ENCODE measurements at regions not wholly inside any gene's neighbourhood (a gene's known extent, or its start where the extent isn't known, plus 50 kb on each side); places are given as distances from the start of the nearest gene placed in this dataset.

DNA sequence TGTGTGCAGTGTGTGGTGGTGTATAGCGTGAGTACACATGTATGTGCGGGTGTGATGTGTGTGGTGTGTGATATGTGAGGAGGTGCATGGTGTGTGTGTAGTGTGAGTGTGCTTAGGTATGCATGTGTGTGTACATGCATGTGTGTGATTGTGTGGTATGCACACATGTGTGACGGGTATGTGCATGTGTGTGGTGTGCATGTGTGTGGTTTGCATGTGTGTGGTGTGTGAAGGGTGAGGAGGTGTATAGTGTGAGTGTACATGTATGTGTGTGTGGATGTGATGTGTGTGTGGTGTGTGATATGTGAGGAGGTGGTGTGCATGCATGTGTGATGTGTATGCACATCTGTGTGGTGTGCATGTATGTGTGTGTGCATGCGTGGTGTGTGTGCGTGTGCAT is 105.6 kb downstream of the CMPK2 start:
- TF ChIP-seq, protein P1, sequence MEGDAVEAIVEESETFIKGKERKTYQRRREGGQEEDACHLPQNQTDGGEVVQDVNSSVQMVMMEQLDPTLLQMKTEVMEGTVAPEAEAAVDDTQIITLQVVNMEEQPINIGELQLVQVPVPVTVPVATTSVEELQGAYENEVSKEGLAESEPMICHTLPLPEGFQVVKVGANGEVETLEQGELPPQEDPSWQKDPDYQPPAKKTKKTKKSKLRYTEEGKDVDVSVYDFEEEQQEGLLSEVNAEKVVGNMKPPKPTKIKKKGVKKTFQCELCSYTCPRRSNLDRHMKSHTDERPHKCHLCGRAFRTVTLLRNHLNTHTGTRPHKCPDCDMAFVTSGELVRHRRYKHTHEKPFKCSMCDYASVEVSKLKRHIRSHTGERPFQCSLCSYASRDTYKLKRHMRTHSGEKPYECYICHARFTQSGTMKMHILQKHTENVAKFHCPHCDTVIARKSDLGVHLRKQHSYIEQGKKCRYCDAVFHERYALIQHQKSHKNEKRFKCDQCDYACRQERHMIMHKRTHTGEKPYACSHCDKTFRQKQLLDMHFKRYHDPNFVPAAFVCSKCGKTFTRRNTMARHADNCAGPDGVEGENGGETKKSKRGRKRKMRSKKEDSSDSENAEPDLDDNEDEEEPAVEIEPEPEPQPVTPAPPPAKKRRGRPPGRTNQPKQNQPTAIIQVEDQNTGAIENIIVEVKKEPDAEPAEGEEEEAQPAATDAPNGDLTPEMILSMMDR (IDR thresholded peaks at IDR 0.05): no peak
- Histone ChIP-seq H3K4me3 (no peak overlapping the region), H3K36me3 (no peaks in the 10 kb centered on the region), H3K9me3 (no peaks in the 10 kb centered on the region), H3K4me1 (no peaks in the 10 kb centered on the region), H3K27me3 (no peaks in the 10 kb centered on the region), H3K27ac (no peak overlapping the region), H3K9ac (ENCODE audit: low read depth in 2 of 2, low read length in 2 of 2) (no peak overlapping the region)
- DNase-seq: no peak
- intact Hi-C loops (cut with DNase I): no loop called here

GRCh38 chr2:6764968-6765723 is 100.6 kb downstream of the CMPK2 start:
- Histone ChIP-seq H3K9ac (ENCODE audit: low read depth in 2 of 2, low read length in 2 of 2) (no peak overlapping the region), H3K36me3 (no peaks in the 10 kb centered on the region), H3K4me1 (no peaks in the 10 kb centered on the region), H3K27ac (no peak overlapping the region), H3K4me3 (no peak overlapping the region), H3K9me3 (no peaks in the 10 kb centered on the region), H3K27me3 (no peaks in the 10 kb centered on the region)
- no peak for DNase-seq
- intact Hi-C loops (cut with DNase I): no loop called here
- TF ChIP-seq, protein P1 (IDR thresholded peaks at IDR 0.05): no peak

GRCh38 chr2:6769346-6769745 is 96.4 kb downstream of the CMPK2 start:
- Histone ChIP-seq H3K36me3 (no peaks in the 10 kb centered on the region), H3K4me3 (no peak overlapping the region), H3K27ac (no peak overlapping the region), H3K9me3 (no peaks in the 10 kb centered on the region), H3K4me1 (no peaks in the 10 kb centered on the region), H3K9ac (ENCODE audit: low read depth in 2 of 2, low read length in 2 of 2) (no peak overlapping the region), H3K27me3 (peaks cover 5% of the 10 kb centered on the region)
- TF ChIP-seq, protein P1 (IDR thresholded peaks at IDR 0.05): no peak
- intact Hi-C loops (cut with DNase I): no loop called here
- no peak for DNase-seq

DNA sequence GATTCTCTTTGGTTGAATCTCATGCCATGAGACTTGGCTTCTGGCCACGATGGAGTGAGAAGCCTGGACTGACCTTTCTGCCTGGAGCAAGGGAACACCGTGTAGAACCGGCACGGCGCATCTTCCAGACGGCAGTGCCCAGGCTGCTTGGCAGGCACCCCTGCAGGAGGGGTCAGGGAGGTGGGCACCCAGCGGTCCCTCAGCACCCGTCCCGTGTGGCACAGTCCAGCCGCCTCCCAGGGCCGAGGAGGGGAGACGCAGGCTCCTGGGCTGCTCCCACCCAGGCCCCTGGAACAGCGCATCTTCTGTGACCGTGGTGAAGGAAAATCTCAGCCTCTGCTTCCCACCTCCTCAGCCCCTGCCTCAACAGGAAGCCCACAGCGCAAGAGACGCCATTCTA is 95.7 kb downstream of the CMPK2 start:
- intact Hi-C loops (cut with DNase I): loop anchor here (5.0 kb wide), 1 partner anchor 418 kb away; no protein-coding TSS in a partner anchor
- TF ChIP-seq, protein P1 (IDR thresholded peaks at IDR 0.05): no peak
- H3K9me3 ChIP-seq: no peaks in the 10 kb centered on the region
- H3K4me3 ChIP-seq: no peak overlapping the region
- H3K4me1 ChIP-seq: no peaks in the 10 kb centered on the region
- H3K27me3 ChIP-seq: peaks cover 5% of the 10 kb centered on the region
- H3K27ac ChIP-seq: no peak overlapping the region
- no peak for DNase-seq
- no peak overlapping the region for H3K9ac ChIP-seq (ENCODE audit: low read depth in 2 of 2, low read length in 2 of 2)
- no peaks in the 10 kb centered on the region for H3K36me3 ChIP-seq

DNA sequence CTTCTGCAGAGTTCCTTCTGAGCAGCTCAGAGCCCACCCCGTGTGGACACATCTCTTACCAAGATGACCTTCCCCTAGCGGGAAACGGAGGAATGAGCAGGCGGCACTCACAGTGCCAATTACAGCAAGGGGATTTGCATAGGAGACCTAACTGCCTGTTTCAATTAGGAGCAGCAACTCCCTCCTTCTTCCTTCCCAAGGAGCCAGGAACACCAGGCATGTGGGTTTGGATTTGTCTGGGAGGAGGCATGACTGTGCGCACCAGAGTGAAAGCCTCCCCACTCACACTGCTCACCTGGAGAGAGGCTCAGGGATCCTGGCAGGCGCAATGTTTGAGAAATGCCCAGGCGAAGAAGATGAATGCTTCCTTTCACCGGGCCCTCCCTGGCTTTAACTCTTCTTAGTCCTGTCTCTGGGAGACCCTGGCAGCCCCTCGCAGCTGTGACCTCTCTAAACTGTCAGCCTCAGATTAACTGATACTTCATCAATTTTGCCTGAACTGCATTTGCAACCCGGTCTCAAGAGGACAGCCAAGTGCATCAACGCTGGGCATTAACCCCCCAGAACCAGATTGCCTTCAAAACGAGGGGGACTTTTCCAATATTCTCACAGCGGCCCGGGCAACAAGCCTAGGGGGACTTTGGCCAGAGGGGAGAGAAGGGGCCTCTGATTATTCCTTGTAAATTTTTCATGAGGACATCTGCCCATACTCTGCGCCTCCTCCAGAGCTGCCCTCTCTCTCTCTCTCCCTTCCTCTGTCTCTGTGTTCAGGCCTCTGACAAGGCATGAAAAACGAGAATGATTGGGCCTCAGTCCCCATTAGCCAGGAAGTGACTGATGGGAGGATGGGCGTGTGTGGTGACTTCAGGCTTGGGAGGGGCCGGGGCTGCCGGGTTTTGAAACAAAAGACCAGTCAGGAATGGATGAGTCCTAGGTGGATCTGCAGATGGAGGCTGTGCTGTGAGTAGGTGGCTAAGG is 93.8 kb downstream of the CMPK2 start:
- Histone ChIP-seq H3K9ac (ENCODE audit: low read depth in 2 of 2, low read length in 2 of 2) (no peak overlapping the region), H3K27me3 (peaks cover 5% of the 10 kb centered on the region), H3K27ac (no peak overlapping the region), H3K4me3 (no peak overlapping the region), H3K36me3 (no peaks in the 10 kb centered on the region), H3K9me3 (no peaks in the 10 kb centered on the region), H3K4me1 (no peaks in the 10 kb centered on the region)
- intact Hi-C loops (cut with DNase I): loop anchor here (5.0 kb wide), 1 partner anchor 420 kb away; no protein-coding TSS in a partner anchor
- TF ChIP-seq, protein P1 (IDR thresholded peaks at IDR 0.05): no peak
- no peak for DNase-seq
